ENCODE measurements at regions not wholly inside any gene's neighbourhood (a gene's known extent, or its start where the extent isn't known, plus 50 kb on each side); places are given as distances from the start of the nearest gene placed in this dataset.

DNA sequence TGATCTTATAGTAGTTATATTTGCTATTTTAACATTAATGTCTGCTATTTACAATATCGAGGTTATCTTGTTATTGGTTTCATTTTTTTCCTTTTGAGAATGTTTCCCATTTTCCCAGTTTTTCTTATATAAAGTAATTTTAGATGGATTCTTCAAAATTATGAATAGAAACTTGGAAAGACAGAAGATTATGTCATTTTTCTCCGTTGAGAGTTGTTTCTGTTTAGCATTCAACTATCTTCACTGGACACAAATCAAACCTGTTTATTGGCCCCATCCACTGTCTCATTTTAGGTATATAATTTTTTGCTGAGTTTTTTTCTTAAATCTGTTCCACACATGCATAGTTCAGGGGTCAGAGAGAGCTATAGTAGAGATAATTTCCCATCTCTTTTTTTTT is 1430.9 kb upstream of the MIR17HG start:
- TF ChIP-seq GATA3 (IDR thresholded peaks at IDR 0.05; ENCODE audit: low read depth, low read length) (no peak), GATA2 (IDR thresholded peaks at IDR 0.05; ENCODE audit: low read depth, low read length) (no peak)

All from SH-SY5Y (cell line).